ENCODE measurements at regions not wholly inside any gene's neighbourhood (a gene's known extent, or its start where the extent isn't known, plus 50 kb on each side); places are given as distances from the start of the nearest gene placed in this dataset.
"Not testable (repeated sequence)": the region's sequence is repeated elsewhere in the genome, so short reads cannot be mapped to it uniquely, and the experiment has no call there.

DNA sequence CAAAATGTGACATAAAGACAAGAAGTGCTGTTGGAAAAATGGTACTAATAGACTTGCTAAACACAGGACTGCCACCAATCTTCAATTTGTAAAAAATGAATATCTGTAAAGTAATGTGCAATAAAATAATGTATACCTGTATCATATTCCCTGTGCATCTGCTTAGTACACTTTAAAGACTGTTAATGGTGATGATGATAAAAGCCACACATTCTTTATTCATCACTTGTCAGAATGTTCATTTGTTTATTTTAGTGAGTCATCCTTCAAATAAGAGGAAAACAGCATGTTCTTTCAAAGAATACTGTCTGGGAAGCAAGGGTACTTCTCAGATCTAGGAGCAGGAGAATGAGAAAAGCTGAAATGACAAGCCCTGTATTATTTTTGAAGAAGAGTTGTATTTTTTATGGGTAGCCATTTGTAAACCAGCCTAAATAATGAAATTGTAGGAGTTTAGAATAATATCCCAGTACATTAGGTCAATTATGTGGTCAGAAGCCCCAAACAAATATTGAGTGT, 78.3 kb upstream of the PSMA6 start:
- TF ChIP-seq, protein P1, sequence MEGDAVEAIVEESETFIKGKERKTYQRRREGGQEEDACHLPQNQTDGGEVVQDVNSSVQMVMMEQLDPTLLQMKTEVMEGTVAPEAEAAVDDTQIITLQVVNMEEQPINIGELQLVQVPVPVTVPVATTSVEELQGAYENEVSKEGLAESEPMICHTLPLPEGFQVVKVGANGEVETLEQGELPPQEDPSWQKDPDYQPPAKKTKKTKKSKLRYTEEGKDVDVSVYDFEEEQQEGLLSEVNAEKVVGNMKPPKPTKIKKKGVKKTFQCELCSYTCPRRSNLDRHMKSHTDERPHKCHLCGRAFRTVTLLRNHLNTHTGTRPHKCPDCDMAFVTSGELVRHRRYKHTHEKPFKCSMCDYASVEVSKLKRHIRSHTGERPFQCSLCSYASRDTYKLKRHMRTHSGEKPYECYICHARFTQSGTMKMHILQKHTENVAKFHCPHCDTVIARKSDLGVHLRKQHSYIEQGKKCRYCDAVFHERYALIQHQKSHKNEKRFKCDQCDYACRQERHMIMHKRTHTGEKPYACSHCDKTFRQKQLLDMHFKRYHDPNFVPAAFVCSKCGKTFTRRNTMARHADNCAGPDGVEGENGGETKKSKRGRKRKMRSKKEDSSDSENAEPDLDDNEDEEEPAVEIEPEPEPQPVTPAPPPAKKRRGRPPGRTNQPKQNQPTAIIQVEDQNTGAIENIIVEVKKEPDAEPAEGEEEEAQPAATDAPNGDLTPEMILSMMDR (IDR thresholded peaks at IDR 0.05; ENCODE audit: control insufficient read depth, extremely low read depth, insufficient read depth) = no peak
- no peak overlapping the region for H3K4me3 ChIP-seq (ENCODE audit: low read depth, low read length)
- no peak for DNase-seq (ENCODE audit: low read depth)

DNA sequence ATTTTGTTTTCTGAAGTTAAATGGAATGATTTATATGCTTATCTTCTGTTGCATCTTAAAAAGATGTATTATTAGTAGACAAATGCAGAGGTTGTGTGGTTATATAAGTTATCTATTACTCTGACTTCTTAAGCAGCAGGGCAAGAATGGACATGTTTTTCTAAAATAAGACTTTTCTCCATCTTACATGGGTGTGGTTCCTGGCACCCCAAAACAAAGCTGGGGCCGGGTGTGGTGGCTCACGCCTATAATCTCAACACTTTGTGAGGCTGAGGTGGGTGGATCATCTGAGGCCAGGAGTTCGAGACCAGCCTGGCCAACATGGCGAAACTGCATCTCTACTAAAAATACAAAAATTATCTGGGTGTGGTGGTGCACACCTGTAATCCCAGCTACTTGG, 77.8 kb upstream of the PSMA6 start:
- H3K4me3 ChIP-seq (ENCODE audit: low read depth, low read length); DNase-seq (ENCODE audit: low read depth): not testable (repeated sequence)

DNA sequence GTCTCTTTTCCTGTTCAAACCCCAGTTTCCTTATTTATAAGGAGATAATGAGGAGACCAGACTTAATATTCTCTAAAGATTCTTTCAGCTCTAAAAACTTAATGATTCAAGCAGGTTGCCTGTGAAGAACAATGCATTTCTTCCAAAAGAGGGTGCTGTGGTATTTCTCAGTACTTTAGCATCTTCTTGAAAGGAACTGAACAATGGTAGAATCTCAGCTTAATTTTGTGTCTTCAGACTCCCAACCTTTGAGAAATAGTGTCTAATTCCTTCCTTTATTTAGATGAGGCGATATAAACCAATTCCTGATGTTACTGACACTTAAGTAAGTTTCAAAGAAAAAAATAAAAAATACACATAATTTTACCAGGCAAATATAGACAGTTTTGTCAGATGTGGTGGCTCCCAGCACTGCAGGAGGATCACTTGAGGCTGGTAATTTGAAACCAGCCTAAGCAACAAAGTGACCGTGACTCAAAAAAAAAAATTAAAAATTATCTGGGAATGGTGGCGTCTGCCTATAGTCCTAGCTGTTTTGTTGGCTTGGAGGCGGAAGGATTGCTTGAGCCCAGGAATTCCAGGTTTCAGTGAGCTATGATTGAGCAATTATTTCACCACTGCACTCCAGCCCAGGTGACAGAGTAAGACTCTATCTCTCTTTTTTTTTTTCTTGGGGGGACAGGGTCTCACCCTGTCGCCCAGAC, 76.9 kb upstream of the PSMA6 start:
- TF ChIP-seq, protein P1 (IDR thresholded peaks at IDR 0.05; ENCODE audit: control insufficient read depth, extremely low read depth, insufficient read depth) = peak; percentile 48
- H3K4me3 ChIP-seq (ENCODE audit: low read depth, low read length) = no peak overlapping the region
- no peak for DNase-seq (ENCODE audit: low read depth)

DNA sequence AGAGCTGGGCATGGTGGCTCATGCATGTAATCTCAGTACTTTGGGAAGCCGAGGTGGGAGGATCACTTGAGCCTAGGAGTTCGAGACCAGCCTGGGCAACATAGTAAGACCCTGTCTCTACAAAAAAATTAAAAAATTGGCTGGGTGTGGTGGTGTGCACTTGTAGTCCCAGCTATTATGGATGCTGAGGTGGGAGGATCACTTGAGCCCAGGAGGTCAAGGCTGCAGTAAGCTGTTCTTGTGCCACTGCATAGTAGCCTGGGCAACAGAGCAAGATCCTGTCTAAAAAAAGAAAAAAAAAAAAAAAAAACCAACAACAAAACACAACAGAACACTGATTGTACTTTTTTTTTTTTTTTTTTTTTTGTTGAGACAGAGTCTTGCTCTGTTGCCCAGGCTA, 74.0 kb upstream of the PSMA6 start:
- not testable (repeated sequence) for DNase-seq (ENCODE audit: low read depth); H3K4me3 ChIP-seq (ENCODE audit: low read depth, low read length)

DNA sequence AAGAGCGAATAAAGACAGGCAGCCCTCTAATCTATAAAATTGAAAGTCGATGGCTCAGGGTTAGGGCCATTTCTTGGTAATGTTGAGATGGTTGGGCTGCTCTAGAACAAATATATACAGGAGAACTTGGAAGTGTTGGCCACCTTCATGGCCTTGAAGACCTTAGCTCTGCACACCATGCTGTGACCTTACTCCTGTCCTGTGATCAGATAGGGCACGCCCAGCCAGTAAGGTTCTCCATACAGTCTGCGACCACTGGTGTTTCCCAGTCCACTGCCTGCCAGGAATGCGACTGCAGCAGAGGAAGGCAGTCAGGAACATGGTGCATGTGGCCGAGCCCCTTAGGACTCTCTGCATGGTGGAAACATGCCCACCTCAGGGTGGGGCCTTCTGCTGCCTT, 73.2 kb upstream of the PSMA6 start:
- no peak for DNase-seq (ENCODE audit: low read depth)
- TF ChIP-seq, protein P1 (IDR thresholded peaks at IDR 0.05; ENCODE audit: control insufficient read depth, extremely low read depth, insufficient read depth) = no peak
- no peak overlapping the region for H3K4me3 ChIP-seq (ENCODE audit: low read depth, low read length)

DNA sequence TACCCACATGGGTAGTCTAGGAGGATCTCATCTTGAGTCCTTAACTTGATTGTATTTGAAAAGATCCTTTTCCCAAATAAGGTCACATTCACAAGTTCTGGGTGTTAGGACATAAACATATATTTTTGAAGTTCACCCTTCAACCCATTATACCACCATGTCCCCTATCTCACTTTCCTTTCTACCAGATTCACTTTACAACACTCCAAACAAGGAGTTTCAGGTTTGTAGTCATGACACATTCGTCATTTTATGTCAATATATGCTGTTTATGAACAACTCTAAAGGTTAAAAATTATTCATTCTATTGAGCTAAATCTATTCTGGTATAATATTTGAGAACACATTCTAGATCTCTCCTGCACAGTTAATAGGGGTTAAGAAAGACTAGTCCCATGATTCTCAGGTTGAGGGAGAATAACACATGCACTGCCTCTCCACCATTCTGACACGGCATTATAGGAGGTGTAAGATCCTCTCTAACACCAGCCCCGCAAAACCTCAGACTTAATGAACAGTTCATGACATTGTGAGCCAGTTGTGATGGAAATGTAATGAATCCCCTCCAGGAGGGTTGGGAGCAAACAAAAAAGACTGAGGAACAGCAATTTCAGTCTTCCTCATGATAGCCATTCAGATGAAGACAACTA, 72.0 kb upstream of the PSMA6 start:
- no peak overlapping the region for H3K4me3 ChIP-seq (ENCODE audit: low read depth, low read length)
- no peak for DNase-seq (ENCODE audit: low read depth)
- TF ChIP-seq, protein P1 (IDR thresholded peaks at IDR 0.05; ENCODE audit: control insufficient read depth, extremely low read depth, insufficient read depth) = no peak

DNA sequence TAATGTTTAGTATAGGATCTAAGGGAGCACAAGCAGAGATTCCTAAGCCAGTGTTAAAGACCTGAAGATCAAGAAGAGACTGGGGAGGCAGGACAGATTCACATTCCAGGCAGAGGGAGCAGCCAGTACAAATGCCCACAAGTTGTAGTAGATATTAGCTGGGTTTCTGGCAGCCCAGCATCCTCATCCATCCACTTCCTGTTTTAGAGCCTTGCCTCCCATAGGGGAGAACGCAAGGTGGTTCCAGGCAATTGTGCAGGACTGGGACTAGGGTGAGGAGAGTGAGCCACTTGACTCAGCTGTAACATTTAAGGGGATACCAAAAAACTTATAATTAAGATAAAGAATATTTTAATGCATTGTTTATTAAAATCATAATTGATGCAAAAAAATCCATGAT, 71.3 kb upstream of the PSMA6 start:
- TF ChIP-seq, protein P1 (IDR thresholded peaks at IDR 0.05; ENCODE audit: control insufficient read depth, extremely low read depth, insufficient read depth) = no peak
- DNase-seq (ENCODE audit: low read depth) = no peak
- no peak overlapping the region for H3K4me3 ChIP-seq (ENCODE audit: low read depth, low read length)

DNA sequence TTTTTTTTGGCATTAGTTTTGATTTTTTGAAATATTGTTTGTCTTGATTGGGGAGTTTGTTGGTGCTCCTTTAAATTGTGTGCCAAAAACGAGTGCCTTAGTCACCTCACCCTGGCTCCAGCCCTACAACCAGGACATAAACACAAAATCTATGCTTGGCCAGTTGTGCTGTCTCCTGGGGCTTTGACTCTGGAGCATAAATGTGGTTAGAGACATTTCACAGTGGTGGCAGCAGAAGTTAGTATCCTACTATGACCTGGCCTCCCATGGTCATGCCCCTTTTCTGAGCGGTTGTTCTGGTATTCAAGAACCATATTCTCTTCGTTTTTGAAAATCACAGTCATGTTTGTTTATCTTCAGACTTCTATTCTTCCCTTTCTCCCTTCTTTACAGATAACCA, 70.7 kb upstream of the PSMA6 start:
- TF ChIP-seq, protein P1 (IDR thresholded peaks at IDR 0.05; ENCODE audit: control insufficient read depth, extremely low read depth, insufficient read depth) = no peak
- H3K4me3 ChIP-seq (ENCODE audit: low read depth, low read length) = no peak overlapping the region
- DNase-seq (ENCODE audit: low read depth) = no peak
